ENCODE measurements at regions not wholly inside any gene's neighbourhood (a gene's known extent, or its start where the extent isn't known, plus 50 kb on each side); places are given as distances from the start of the nearest gene placed in this dataset.

DNA sequence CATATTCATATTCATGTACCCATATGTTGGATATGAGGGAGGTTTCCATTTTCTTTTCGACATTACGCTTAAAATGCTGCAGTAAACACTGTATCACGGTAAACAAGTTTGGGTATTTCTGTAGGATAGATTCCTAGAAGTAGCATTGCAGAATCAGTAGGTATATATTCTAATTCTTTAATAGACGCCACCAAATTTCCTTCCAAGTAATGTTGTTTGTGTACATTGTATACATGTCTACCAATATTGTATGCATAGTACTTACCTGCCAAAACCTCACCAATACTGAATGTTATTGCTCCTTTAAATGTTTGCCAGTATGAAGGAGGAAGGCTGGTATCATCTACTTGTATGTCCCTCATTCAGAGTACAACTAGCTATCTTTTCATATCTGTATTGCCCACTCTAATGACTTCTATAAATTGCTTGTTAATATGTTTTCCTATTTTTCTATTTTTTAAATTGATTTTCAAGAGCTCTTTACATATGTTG is 56.1 kb upstream of the ZNF536 start:
- Histone ChIP-seq H3K4me2 (ENCODE audit: insufficient read depth, low read length) (no peak overlapping the region), H3K4me3 (no peak overlapping the region), H3K9ac (ENCODE audit: insufficient read depth in 1 of 2, low read depth in 2 of 2, low read length in 2 of 2) (no peak overlapping the region), H4K20me1 (replicated peaks; ENCODE audit: control insufficient read depth, insufficient read depth, low read length) (no peaks in the 10 kb centered on the region), H3K4me1 (replicated peaks in 1 of 2; ENCODE audit: control insufficient read depth in 2 of 2, insufficient read depth in 2 of 2, low read length in 2 of 2) (no peaks in the 10 kb centered on the region), H3K36me3 (ENCODE audit: control insufficient read depth, insufficient read depth, low read length) (no peaks in the 10 kb centered on the region), H3K9me1 (ENCODE audit: control insufficient read depth, insufficient read depth, low read length) (no peaks in the 10 kb centered on the region), H3K27me3 (ENCODE audit: control insufficient read depth in 2 of 2, insufficient read depth in 2 of 2, low read length in 2 of 2) (peaks cover 0 to 25% of the 10 kb centered on the region in 2 experiments; a peak in 2 of 5 replicates), H3K9me3 (replicated peaks; ENCODE audit: control insufficient read depth, insufficient read depth, low read depth, low read length) (no peaks in the 10 kb centered on the region), H3K27ac (ENCODE audit: extremely low read depth, low read depth, low read length) (no peak overlapping the region), H3K79me2 (ENCODE audit: control insufficient read depth, insufficient read depth, low read length) (no peaks in the 10 kb centered on the region), H2AFZ (ENCODE audit: low read depth, low read length) (no peak overlapping the region)
- ATAC-seq (no peak), DNase-seq (ENCODE audit: extremely low read depth in 1 of 4, low spot score in 3 of 4) (no peak), FAIRE-seq (no peak)
- ChIA-PET CTCF (ENCODE audit: low intra/inter-chr PET ratio) (no interaction called here), POLR2A (no interaction called here)
- TF ChIP-seq STAT5A (IDR thresholded peaks at IDR 0.05; ENCODE audit: borderline replicate concordance, low read length) (no peak), MCM3 (IDR thresholded peaks at IDR 0.05) (no peak), FOS (IDR thresholded peaks at IDR 0.05; ENCODE audit: extremely low read depth, insufficient read length) (no peak), BCL6 (CRISPR knock-in tag; IDR thresholded peaks at IDR 0.05) (no peak), CREB1 (IDR thresholded peaks at IDR 0.05) (no peak), CREB1 (CRISPR knock-in tag; IDR thresholded peaks at IDR 0.05) (no peak)
- intact Hi-C loops (cut with micrococcal nuclease) = no loop called here
- BruUV-seq (replicated peaks) = no TSS peak
- in situ Hi-C loops (cut with MboI) = no loop called here
- WGBS (ENCODE audit: insufficient coverage, low coverage, missing lambda C conversion rate) = 0% methylated on average over 4 of the region's 4 CpGs

DNA sequence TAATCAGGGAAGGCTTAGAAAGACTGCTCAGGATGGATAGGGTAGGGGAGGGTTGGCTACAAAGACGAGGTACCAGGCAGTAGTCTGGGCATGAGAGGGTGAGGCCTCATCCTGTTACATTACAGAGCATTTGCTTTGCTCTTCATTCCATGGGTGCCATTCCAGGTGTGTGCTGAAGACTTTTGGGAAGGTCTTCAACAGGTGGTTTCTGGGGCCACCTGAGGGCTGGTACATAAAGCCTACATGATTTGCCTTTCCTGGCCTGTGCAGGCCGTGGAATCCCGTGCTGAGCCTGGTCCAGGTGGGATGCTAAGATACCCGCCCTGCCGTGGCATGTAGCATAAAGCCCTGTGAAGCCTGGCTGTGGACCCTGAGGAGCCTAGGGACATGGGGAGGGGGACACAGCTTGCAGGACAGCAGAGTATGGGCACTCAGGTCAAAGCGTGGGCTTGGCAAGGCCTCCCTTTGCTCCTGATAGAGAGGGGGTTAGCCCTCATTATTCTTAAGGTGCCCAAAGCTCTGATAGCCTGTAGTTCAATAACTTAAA is 55.6 kb upstream of the ZNF536 start:
- H3K36me3 ChIP-seq (ENCODE audit: control insufficient read depth, insufficient read depth, low read length) = no peaks in the 10 kb centered on the region
- intact Hi-C loops (cut with micrococcal nuclease) = no loop called here
- H3K9me1 ChIP-seq (ENCODE audit: control insufficient read depth, insufficient read depth, low read length) = no peaks in the 10 kb centered on the region
- H3K79me2 ChIP-seq (ENCODE audit: control insufficient read depth, insufficient read depth, low read length) = no peaks in the 10 kb centered on the region
- DNase-seq (ENCODE audit: extremely low read depth in 1 of 4, low spot score in 3 of 4) (no peak), ATAC-seq (no peak), FAIRE-seq (no peak)
- no peaks in the 10 kb centered on the region for H4K20me1 ChIP-seq (replicated peaks; ENCODE audit: control insufficient read depth, insufficient read depth, low read length)
- CTCF ChIA-PET (ENCODE audit: low intra/inter-chr PET ratio) = no interaction called here
- H3K27ac ChIP-seq (ENCODE audit: extremely low read depth, low read depth, low read length) = no peak overlapping the region
- H3K9me3 ChIP-seq (replicated peaks; ENCODE audit: control insufficient read depth, insufficient read depth, low read depth, low read length) = no peaks in the 10 kb centered on the region
- H3K9ac ChIP-seq (ENCODE audit: insufficient read depth in 1 of 2, low read depth in 2 of 2, low read length in 2 of 2) = no peak overlapping the region
- H3K4me1 ChIP-seq (replicated peaks in 1 of 2; ENCODE audit: control insufficient read depth in 2 of 2, insufficient read depth in 2 of 2, low read length in 2 of 2) = no peaks in the 10 kb centered on the region
- POLR2A ChIA-PET = no interaction called here
- peaks cover 0 to 26% of the 10 kb centered on the region in 2 experiments; a peak in 2 of 5 replicates for H3K27me3 ChIP-seq (ENCODE audit: control insufficient read depth in 2 of 2, insufficient read depth in 2 of 2, low read length in 2 of 2)
- no peak overlapping the region for H3K4me3 ChIP-seq
- H3K4me2 ChIP-seq (ENCODE audit: insufficient read depth, low read length) = no peak overlapping the region
- 1% methylated on average over 5 of the region's 6 CpGs for WGBS (ENCODE audit: insufficient coverage, low coverage, missing lambda C conversion rate)
- H2AFZ ChIP-seq (ENCODE audit: low read depth, low read length) = no peak overlapping the region
- BruUV-seq (replicated peaks) = no TSS peak
- in situ Hi-C loops (cut with MboI) = no loop called here
- TF ChIP-seq PHF20 (IDR thresholded peaks at IDR 0.05; ENCODE audit: partially characterized antibody) (no peak), ZNF347 (CRISPR knock-in tag; IDR thresholded peaks at IDR 0.05; ENCODE audit: low read depth) (no peak), BRD9 (IDR thresholded peaks at IDR 0.05; ENCODE audit: low read depth, partially characterized antibody) (no peak), ZNF354B (CRISPR knock-in tag; IDR thresholded peaks at IDR 0.05) (no peak)
- TF ChIP-seq, protein P1, sequence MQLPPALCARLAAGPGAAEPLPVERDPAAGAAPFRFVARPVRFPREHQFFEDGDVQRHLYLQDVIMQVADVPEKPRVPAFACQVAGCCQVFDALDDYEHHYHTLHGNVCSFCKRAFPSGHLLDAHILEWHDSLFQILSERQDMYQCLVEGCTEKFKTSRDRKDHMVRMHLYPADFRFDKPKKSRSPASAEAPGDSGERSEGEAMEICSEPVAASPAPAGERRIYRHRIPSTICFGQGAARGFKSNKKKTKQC (CRISPR knock-in tag; IDR thresholded peaks at IDR 0.05) = no peak
- TF ChIP-seq, protein P2, sequence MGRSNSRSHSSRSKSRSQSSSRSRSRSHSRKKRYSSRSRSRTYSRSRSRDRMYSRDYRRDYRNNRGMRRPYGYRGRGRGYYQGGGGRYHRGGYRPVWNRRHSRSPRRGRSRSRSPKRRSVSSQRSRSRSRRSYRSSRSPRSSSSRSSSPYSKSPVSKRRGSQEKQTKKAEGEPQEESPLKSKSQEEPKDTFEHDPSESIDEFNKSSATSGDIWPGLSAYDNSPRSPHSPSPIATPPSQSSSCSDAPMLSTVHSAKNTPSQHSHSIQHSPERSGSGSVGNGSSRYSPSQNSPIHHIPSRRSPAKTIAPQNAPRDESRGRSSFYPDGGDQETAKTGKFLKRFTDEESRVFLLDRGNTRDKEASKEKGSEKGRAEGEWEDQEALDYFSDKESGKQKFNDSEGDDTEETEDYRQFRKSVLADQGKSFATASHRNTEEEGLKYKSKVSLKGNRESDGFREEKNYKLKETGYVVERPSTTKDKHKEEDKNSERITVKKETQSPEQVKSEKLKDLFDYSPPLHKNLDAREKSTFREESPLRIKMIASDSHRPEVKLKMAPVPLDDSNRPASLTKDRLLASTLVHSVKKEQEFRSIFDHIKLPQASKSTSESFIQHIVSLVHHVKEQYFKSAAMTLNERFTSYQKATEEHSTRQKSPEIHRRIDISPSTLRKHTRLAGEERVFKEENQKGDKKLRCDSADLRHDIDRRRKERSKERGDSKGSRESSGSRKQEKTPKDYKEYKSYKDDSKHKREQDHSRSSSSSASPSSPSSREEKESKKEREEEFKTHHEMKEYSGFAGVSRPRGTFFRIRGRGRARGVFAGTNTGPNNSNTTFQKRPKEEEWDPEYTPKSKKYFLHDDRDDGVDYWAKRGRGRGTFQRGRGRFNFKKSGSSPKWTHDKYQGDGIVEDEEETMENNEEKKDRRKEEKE (IDR thresholded peaks at IDR 0.05; ENCODE audit: borderline replicate concordance in 1 of 2, control insufficient read depth in 1 of 2, low read depth in 2 of 2, low read length in 1 of 2) = no peak

All from K562 (cell line).